ENCODE measurements at regions not wholly inside any gene's neighbourhood (a gene's known extent, or its start where the extent isn't known, plus 50 kb on each side); places are given as distances from the start of the nearest gene placed in this dataset.

DNA sequence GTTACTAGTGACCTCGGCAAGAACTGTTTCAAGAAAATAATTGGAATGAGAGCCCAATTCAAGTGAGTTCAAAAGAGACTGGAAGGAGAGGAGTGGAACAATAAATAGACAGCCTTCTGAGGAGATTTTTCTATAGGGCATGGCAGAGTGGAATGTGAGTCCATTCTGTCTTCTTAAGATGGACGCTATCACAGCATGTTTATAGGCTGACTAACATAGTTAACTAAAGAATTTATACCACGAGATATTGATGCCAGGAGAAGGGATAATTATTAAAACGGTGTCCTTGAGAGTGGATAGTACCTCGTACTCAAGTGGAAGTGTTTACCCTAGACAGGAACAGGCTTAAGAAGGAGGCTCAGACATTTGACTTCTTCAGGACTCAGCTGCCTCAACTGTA is 143.5 kb upstream of the RBBP8 start:
- no peak overlapping the region for H3K4me3 Mint-ChIP-seq
- H3K27me3 Mint-ChIP-seq, result peaks cover 8% of the 10 kb centered on the region
- no peak overlapping the region for H3K27ac Mint-ChIP-seq
- ATAC-seq (ENCODE audit: low read depth) (no peak), DNase-seq (ENCODE audit: low spot score in 2 of 2) (no peak)
- peaks cover 19% of the 10 kb centered on the region for H3K4me1 Mint-ChIP-seq
- H3K9me3 Mint-ChIP-seq, result no peaks in the 10 kb centered on the region
- no peaks in the 10 kb centered on the region for H3K36me3 Mint-ChIP-seq

DNA sequence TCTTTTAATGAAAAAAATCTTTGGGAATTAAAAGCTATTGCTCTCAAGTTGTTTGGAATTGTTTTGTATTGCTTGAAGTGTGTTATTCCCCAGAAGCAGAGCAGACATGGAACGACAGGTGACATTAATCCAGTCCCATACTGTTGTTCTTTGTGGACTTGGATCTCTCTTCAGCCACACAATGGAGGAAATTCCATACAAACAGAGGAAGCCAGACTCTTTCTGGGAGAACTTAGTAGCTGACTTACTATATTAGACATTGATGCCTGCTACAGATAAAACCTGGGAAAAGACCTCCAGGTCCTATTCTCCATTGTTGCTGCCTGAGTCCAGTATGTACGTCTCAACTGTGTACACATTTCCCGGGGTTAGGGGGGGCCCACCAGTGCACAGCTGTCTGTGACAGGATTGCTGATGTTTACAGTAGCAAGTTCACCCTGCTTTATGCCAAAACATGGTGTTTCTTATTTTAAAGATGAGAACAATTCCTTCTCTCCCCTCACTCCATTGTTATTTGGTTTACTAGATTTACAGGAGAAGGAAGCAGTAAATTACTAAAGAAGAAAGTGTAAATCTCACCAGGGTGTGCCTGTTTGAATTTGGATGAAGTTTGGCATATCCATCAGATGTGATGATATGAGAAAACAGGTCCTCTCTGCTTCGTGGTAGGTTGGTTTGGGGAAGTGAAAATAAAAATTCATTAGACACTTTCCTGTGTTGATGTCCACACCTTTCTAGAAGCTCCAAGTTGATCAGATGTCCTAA is 142.4 kb upstream of the RBBP8 start:
- no peak for DNase-seq (ENCODE audit: low spot score in 2 of 2)
- Mint-ChIP-seq H3K27me3 (peaks cover 6% of the 10 kb centered on the region), H3K4me1 (peaks cover 19% of the 10 kb centered on the region), H3K36me3 (no peaks in the 10 kb centered on the region), H3K27ac (no peak overlapping the region), H3K4me3 (no peak overlapping the region), H3K9me3 (no peaks in the 10 kb centered on the region)
- ATAC-seq (ENCODE audit: low read depth), result peak; percentile 57

DNA sequence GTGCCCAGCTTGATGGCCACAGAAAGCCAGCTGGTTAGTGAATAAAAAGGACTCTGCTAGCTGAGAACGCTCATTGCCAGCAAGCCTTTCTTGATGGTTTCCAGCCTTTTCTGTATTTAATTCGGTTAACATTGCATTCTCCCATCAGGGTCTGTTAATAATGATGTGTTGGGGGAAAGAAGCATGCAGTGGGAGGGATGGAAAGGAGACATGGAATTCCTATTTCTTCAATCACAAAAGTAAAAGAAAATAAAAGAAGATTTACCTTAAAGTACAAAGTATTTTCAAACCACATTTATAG is 141.9 kb upstream of the RBBP8 start:
- Mint-ChIP-seq H3K4me3 (no peak overlapping the region), H3K9me3 (no peaks in the 10 kb centered on the region), H3K4me1 (peaks cover 19% of the 10 kb centered on the region), H3K27ac (no peak overlapping the region), H3K36me3 (no peaks in the 10 kb centered on the region), H3K27me3 (peaks cover 5% of the 10 kb centered on the region)
- DNase-seq (ENCODE audit: low spot score in 2 of 2), result no peak
- no peak for ATAC-seq (ENCODE audit: low read depth)

DNA sequence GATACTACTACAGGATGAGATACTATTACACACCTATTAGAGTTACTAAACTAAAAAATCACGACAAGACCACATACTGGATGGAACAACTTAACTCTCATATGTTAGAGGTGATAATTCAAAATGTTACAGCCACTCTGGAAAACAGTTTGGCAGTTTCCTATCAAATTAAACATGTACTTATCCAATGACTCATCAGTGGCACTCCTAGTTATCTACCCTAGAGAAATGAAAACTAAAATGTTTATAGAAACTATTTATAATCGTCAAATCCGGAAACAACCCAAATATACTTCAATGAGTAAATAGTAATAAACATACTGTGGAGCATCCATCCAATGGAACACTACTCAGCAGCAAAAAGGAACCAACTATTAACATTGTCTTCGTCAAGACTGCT is 137.0 kb upstream of the RBBP8 start:
- DNase-seq (ENCODE audit: low spot score in 2 of 2), result no peak
- Mint-ChIP-seq H3K4me3 (no peak overlapping the region), H3K27me3 (no peaks in the 10 kb centered on the region), H3K4me1 (peaks cover 6% of the 10 kb centered on the region), H3K36me3 (no peaks in the 10 kb centered on the region), H3K27ac (no peak overlapping the region), H3K9me3 (no peaks in the 10 kb centered on the region)
- no peak for ATAC-seq (ENCODE audit: low read depth)

DNA sequence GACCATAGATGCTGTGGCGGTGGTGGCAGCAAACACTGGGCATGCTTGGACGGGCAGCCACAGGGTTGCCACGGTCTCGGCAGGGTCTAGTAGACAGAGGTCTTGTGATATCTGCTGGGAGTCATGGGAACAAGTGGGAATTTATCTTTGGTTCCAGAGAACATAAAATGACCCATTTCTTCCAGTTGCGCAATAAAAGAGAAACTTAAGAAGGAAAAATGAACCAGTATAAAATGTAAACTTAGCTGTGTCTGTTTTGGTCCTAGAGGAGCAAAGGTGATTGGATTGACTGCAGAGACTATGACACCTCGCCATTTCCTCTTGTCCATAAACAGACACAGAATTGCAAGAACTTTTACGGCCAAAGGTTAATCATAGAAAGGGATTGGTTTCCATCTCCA is 132.6 kb upstream of the RBBP8 start:
- Mint-ChIP-seq H3K4me3 (no peak overlapping the region), H3K36me3 (no peaks in the 10 kb centered on the region), H3K4me1 (no peaks in the 10 kb centered on the region), H3K27ac (no peak overlapping the region), H3K9me3 (no peaks in the 10 kb centered on the region), H3K27me3 (no peaks in the 10 kb centered on the region)
- ATAC-seq (ENCODE audit: low read depth) (no peak), DNase-seq (ENCODE audit: low spot score in 2 of 2) (no peak)

DNA sequence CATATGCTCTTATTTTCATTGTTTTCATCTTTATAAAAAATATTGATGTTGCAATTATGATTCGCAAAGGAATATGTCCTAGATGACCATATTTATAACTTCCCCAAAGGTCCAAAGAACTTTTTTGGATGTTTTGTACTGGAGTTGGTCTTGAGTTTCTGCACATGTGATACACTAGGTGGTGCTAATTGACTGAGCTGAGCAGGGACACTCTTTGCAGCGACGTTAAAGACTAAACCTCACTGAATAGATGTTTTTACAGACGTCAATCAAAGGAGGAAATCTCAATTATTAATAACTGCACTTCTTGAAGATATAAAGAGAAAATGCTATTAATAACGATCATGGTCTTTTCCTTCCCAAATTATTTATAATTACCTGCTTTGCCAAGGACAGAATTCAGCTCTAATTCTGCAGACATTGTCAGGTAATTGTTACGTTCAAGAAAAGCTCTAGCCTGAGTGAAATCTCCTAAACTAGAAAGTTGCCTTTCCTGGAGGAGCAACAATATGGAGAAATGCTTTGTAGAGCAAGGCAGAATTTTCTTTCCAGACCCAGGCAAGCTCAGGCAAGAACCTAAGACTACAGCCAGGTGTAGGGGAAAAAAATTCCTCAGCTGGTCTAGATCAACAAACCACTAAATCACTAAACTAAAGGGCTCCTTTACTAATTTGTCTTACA is 119.3 kb upstream of the RBBP8 start:
- no peak overlapping the region for H3K4me3 Mint-ChIP-seq
- H3K27ac Mint-ChIP-seq, result no peak overlapping the region
- ATAC-seq (ENCODE audit: low read depth) (peak; percentile 56), DNase-seq (ENCODE audit: low spot score in 2 of 2) (peak in 1 of 2 donors; percentile 14)
- no peaks in the 10 kb centered on the region for H3K4me1 Mint-ChIP-seq
- H3K27me3 Mint-ChIP-seq, result peaks cover 3% of the 10 kb centered on the region
- H3K36me3 Mint-ChIP-seq, result no peaks in the 10 kb centered on the region
- no peaks in the 10 kb centered on the region for H3K9me3 Mint-ChIP-seq

DNA sequence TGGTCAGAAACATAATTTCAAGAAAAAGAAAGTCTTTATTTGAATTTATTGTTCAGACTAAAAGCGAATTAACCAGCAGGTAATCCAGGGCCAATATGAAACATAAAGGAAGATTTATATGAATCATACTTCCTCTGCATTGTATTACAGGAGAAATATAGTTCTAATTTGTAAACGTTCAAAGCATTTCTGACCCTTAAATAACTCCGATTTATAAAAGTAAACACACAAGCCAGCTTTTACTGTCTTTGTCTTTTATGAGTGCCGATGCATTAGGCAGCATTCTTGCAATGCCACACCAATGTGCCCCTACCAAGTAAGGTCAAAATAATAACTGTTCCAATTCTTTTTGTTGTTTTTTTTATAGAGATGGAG is 118.8 kb upstream of the RBBP8 start:
- H3K27ac Mint-ChIP-seq, result no peak overlapping the region

DNA sequence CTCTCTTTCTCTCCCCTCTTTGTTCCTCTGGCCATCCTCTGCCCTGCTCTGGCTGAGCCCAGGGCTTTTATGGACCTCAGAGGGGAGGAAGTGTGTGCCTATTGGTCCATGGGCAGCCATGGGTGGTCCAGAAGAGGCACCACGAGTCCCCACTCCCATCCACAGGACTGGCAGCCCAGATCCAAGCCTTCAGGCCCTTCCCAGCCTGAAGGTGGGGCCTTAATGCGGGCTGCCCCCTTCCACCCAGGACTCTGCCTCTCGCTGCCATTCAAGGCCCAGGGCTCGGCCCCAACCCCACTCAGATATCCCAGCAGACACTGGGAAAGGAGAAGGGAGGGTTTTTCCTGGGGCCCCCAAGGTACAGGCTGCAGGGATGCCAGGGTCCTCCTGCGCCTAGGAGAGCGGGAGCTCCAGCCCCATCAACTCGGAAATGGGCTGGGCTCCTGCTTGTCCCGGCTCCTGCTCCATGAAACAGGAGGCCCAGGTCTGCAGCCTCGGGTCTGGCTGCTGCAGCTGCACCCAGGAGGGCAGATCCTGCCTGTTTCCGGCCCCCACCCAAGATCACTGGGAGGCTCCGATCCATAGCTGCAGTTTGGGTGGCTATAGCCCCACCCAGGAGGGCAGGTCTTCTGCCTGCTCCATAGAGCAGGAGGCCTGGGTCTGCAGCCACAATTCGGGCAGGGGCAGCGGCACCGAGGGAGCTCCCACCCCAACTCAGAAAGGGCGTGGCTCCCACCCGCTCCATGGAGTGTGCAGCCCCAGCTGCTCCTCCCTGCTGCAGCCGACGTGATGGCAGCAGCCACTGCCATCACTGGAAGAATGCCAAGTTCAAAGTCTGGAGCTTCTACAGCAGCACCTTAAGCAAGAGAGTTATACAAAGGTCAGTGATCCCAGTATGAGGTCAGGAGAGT is 116.6 kb upstream of the RBBP8 start:
- no peaks in the 10 kb centered on the region for H3K4me1 Mint-ChIP-seq
- no peaks in the 10 kb centered on the region for H3K36me3 Mint-ChIP-seq
- ATAC-seq (ENCODE audit: low read depth), result no peak
- no peak overlapping the region for H3K4me3 Mint-ChIP-seq
- DNase-seq (ENCODE audit: low spot score in 2 of 2), result no peak
- H3K27ac Mint-ChIP-seq, result no peak overlapping the region
- H3K9me3 Mint-ChIP-seq, result no peaks in the 10 kb centered on the region
- H3K27me3 Mint-ChIP-seq, result peaks cover 3% of the 10 kb centered on the region

More for the DNA sequence above, 118.8 kb upstream of the RBBP8 start:
- ATAC-seq (ENCODE audit: low read depth) (no peak), DNase-seq (ENCODE audit: low spot score in 2 of 2) (no peak)
- peaks cover 3% of the 10 kb centered on the region for H3K27me3 Mint-ChIP-seq
- H3K36me3 Mint-ChIP-seq, result no peaks in the 10 kb centered on the region
- H3K4me3 Mint-ChIP-seq, result no peak overlapping the region
- H3K9me3 Mint-ChIP-seq, result no peaks in the 10 kb centered on the region
- H3K4me1 Mint-ChIP-seq, result no peaks in the 10 kb centered on the region

DNA sequence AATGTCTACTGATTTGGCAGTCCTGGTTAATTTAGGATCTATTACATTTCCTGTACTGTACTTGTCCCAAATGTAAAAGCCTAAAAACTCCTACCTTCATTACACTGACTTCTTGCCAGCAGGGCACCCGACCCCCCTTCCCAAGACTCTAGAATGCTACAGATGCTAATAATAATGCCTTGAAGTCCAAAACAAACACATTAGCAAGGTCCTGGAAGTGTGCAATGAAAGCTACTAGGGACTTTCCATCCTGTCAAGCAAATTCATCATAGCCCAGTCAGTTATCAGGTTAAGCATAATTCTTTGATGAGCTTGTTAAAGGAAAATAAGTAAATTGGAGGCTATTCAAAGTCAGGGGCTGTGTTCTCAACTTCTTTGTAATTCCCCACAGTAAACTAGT is 115.3 kb upstream of the RBBP8 start:
- Mint-ChIP-seq H3K9me3 (no peaks in the 10 kb centered on the region), H3K4me1 (no peaks in the 10 kb centered on the region), H3K27ac (no peak overlapping the region), H3K4me3 (no peak overlapping the region), H3K27me3 (no peaks in the 10 kb centered on the region), H3K36me3 (no peaks in the 10 kb centered on the region)
- DNase-seq (ENCODE audit: low spot score in 2 of 2) (no peak), ATAC-seq (ENCODE audit: low read depth) (no peak)

DNA sequence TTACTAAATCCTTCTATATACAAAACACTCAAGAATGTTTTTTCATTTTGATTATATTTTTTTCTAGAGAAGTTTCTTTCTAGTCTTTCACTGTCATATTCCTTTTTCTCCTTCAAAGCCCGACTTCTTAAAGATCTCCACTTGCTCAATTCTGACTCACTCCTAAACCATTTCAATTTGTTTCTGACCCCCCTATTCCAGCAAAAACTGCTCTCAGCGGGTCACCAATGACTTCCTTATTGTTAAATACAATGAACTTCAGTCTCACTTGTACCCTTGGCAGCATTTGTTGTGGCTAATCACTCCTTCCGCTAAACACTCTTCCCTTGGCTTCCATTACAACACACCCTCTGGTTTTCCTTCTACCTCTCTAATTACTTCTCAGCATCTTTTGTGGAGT is 111.1 kb upstream of the RBBP8 start:
- Mint-ChIP-seq H3K27ac (no peak overlapping the region), H3K9me3 (no peaks in the 10 kb centered on the region), H3K4me1 (no peaks in the 10 kb centered on the region), H3K27me3 (peaks cover 2% of the 10 kb centered on the region), H3K4me3 (no peak overlapping the region), H3K36me3 (no peaks in the 10 kb centered on the region)
- DNase-seq (ENCODE audit: low spot score in 2 of 2) (no peak), ATAC-seq (ENCODE audit: low read depth) (no peak)

DNA sequence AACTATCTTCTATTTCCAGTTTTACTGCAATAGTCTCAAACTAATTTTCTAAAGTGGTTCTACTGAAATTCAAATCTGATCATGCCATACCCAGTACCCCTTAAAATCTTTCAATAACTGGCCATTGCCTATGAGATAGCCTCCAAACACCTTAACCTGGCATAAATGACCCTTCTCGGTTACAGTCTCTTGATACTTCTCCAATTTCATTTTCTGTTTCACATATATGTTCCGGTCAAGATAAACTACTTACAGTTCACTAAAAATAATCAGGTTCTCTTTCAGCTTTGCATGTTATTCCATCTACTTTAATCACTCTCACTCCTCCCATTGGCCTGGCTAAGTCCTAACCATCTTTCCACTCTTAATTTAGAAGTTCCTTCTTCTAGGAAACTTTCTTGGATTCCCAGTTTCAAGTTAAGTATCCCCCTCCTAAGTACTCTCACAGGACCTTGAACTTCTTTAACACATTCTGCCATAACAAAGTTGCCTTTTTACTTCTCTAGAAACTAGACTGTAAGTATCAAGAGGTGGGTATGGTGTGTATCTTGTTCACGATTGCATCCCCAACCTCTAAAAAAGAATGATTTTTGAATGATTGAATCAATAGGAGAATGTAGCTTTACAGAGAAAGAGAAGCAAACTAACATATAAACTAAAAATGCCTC is 110.2 kb upstream of the RBBP8 start:
- no peaks in the 10 kb centered on the region for H3K4me1 Mint-ChIP-seq
- H3K4me3 Mint-ChIP-seq, result no peak overlapping the region
- peaks cover 3% of the 10 kb centered on the region for H3K9me3 Mint-ChIP-seq
- peaks cover 3% of the 10 kb centered on the region for H3K36me3 Mint-ChIP-seq
- ATAC-seq (ENCODE audit: low read depth), result peak; percentile 22
- H3K27ac Mint-ChIP-seq, result no peak overlapping the region
- no peak for DNase-seq (ENCODE audit: low spot score in 2 of 2)
- peaks cover 6% of the 10 kb centered on the region for H3K27me3 Mint-ChIP-seq

DNA sequence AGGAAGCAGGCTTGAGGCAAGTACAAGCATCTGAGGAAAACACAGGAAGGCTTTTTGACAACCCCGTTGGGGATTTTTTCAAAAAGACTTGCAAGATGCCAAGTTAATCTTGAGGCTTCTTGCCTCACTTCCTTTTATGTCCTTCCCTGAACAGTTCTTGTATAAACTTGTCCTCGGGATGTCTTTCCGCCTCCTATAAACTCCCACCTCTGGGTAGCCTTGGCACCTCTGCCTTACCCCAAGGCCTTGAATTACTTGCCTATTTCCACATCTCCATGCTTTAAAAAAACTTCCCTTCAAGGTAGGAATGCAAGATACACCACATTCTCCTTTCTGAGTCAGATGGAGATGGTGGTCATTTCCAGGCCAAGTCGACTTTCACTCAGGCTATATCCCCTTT is 106.4 kb upstream of the RBBP8 start:
- Mint-ChIP-seq H3K4me3 (no peak overlapping the region), H3K9me3 (peaks cover 3% of the 10 kb centered on the region), H3K4me1 (no peaks in the 10 kb centered on the region), H3K27me3 (peaks cover 6% of the 10 kb centered on the region), H3K27ac (no peak overlapping the region), H3K36me3 (peaks cover 3% of the 10 kb centered on the region)
- DNase-seq (ENCODE audit: low spot score in 2 of 2) (no peak), ATAC-seq (ENCODE audit: low read depth) (no peak)

DNA sequence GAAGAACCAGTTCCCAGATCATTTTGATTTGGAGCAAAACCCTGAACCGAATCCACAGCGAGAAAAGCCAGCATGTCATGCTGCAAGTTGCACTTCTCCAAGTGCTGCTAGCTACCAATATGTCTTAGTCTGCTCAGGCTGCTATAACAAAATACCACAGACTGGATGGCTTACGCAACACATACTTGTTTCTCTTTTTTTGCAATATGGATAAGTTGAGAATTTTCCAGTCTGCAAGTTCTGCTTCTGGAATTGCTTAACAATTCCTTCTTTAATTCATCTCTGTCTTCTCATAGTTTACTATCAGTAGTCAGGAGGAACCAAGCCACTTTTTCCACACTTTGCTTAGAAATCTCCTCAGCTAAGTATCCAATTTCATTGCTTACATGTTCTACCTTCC is 105.9 kb upstream of the RBBP8 start:
- no peak overlapping the region for H3K4me3 Mint-ChIP-seq
- DNase-seq (ENCODE audit: low spot score in 2 of 2), result no peak
- H3K27ac Mint-ChIP-seq, result no peak overlapping the region
- peaks cover 6% of the 10 kb centered on the region for H3K27me3 Mint-ChIP-seq
- ATAC-seq (ENCODE audit: low read depth), result no peak
- H3K4me1 Mint-ChIP-seq, result no peaks in the 10 kb centered on the region
- H3K9me3 Mint-ChIP-seq, result peaks cover 3% of the 10 kb centered on the region
- peaks cover 3% of the 10 kb centered on the region for H3K36me3 Mint-ChIP-seq

DNA sequence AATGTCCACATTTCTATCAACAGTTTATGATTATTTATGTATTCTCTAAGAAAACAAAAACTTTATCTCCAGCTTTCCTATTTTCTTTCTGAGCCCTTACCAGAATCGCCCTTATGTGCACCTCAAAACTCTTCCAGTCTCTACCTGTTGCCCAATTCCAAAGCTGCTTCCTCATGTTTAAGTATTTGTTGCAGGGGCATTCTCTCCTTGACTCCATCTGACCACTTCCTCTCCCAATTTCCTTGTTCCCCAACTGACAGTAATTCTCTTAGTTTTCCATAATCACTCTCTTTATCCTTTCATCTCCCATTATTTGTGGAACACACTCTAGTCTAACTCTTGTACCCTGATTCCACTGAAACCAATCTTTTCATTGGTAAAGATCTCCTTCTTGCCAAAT is 105.4 kb upstream of the RBBP8 start:
- peaks cover 3% of the 10 kb centered on the region for H3K36me3 Mint-ChIP-seq
- no peaks in the 10 kb centered on the region for H3K4me1 Mint-ChIP-seq
- ATAC-seq (ENCODE audit: low read depth) (no peak), DNase-seq (ENCODE audit: low spot score in 2 of 2) (no peak)
- H3K9me3 Mint-ChIP-seq, result peaks cover 3% of the 10 kb centered on the region
- peaks cover 6% of the 10 kb centered on the region for H3K27me3 Mint-ChIP-seq
- no peak overlapping the region for H3K27ac Mint-ChIP-seq
- no peak overlapping the region for H3K4me3 Mint-ChIP-seq
